DMS79 (cell line): ENCODE measurements at regions not wholly inside any gene's neighbourhood (a gene's known extent, or its start where the extent isn't known, plus 50 kb on each side); places are given as distances from the start of the nearest gene placed in this dataset.

Experiments used
- DNase-seq: peaks from one replicate; lab custom pipeline; 2025; lab: John Stamatoyannopoulos, UW

GRCh38 chr18:71505526-71505925 is 1038.6 kb downstream of the CBLN2 start:
- no peak for DNase-seq

DNA sequence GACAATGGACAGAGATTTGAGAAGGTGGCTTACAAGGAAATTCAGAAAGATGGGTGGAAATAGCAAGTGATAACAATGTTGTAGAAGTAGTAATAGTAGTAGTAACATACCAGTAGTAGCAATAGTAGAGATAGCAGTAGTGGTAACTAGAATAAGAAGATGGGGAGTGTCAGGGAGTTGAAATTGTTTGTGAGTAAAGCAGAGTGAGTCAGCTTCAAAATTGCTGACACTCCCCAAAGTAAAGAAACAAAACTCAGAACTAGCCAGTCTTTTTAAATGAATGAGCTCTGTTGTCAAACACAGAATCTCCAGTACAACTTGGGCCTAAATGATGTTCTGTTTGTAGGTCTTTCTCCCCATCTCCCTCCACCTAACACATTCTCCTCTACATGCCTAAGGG is 1040.9 kb downstream of the CBLN2 start:
- DNase-seq = no peak

- no peak for DNase-seq
Observed at GRCh38 chr18:71485611-71486010, 1058.5 kb downstream of the CBLN2 start.

GRCh38 chr18:71471963-71472725 is 1072.0 kb downstream of the CBLN2 start:
- no peak for DNase-seq

DNA sequence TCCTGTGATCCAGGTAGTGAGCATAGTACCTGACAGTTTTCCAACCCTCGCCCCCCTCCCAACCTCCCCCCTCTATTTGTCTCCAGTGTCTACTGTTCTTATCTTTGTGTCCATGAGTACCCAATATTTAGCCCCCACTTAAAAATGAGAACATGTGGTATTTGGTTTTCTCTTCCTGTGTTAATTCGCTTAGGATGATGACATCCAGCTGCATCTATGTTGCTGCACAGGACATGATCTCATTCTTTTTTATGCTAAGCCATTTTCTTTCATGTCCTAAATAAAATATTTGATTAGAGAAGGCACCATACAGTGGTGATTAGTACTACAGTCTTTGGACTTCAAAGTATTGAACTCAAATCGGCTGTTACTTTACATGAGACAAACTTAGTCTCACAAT is 1087.9 kb downstream of the CBLN2 start:
- DNase-seq = no peak

DNA sequence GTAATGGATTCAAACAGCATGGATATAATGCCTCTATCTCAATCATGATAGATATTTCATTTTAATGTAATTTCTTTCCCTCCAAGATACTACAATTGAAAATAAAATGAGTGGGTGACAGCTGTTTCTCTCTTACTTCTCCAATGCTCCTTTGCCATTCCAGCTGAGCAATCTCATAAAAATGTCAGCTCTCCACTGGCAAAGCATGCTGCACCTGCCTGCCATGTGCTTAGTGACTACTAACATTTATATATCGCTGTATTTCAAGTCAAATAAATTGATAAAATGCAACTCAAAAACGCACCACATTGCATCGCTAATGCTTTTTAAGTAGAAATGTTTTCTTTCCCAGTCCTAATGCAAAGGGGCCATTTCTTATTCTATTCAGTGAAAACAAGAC is 1093.9 kb downstream of the CBLN2 start:
- no peak for DNase-seq

DNA sequence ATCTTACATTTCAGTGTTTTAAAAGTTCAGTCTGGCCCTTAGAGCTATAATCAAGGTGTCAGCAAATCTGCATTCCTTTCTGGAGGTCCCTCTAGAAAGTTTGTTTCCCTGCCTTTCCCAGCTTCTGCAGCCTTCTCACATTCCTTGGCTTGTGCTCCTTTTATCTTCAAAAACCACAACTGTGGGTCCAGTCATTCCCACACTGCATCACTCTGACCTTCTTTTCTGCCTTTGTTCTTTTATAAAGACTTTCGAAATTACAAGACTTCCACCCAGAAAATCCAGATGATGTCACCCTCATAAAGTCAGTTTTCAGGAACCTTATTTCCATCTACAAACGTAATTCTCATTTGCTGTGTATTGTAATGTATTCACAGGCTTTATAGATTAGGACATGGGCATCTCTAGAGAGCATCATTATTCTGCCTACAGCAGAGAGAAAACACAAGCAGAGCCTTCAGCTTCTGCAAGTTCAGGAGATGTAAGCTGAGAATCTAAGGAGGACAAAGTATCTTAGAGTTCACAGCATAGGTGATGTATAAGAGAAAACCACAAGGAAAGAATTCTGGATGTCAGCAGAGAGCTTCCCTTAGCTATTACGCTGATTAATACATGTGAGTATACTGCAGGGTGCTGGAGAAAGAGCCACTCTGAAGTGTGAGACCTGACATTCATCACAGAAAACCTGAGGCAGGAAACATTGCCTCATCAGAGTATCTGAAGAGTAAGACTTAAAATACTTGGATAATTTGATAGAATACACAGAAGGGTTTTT is 1100.2 kb downstream of the CBLN2 start:
- no peak for DNase-seq

- no peak for DNase-seq
Observed at GRCh38 chr18:71442731-71443141, 1101.4 kb downstream of the CBLN2 start.

DNA sequence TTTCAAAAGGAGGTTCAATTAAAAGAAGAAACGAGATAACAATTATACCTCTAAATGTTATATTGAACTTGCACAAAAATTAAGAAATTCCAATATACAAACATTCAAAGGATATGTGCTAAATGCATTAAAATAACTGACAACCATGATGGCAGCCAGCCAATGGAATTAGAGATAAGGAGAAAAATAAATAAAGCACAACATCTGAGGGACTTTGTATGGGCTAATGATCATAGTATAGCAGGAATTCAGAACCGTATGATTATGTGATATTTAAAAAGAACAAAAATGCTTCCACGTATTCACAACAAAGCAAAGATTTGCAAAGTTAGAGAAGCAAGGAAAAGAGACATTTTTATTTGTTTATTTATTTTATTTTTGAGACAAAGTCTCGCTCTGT is 1103.0 kb downstream of the CBLN2 start:
- no peak for DNase-seq

DNA sequence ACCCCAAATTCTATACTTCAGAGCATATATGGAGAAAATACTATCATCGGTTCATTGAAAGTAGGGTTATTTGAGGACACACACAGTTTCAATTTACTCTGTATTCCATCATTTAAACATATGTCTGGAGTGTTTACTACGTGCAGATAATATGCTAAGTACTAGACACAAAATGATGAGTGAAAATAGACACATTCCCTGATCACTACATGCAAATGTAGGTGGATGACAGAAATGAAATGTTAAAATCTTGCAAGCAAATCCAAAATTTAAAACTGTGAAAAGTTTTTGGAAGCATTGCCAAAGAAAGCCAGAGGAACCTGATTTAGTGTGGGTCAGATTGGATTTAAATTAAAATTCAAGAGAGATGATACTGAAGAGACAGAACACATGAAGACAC is 1106.6 kb downstream of the CBLN2 start:
- DNase-seq = no peak

GRCh38 chr18:71433373-71433772 is 1110.8 kb downstream of the CBLN2 start:
- no peak for DNase-seq

DNA sequence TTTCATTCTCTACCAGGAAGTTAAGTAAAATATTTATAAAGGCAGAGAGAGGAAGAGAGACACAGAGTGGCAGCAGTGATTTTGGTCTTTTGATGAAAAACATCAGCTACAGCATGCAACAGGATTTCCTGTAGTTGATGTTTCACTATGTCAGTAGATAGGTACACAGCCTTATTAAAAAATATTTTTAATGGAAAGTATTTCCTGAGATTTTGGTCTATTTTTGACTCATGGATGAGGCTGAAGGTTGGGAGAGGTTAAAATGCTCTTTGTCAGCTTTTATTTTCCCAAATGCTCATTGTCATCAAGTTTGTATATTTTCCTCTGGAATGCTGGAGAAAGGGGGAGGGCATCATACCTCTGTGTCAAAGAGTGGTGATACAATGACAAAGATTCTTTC is 1112.5 kb downstream of the CBLN2 start:
- DNase-seq = no peak

GRCh38 chr18:71431171-71431570 is 1113.0 kb downstream of the CBLN2 start:
- DNase-seq = no peak

- no peak for DNase-seq
Observed at GRCh38 chr18:71426441-71426840, 1117.7 kb downstream of the CBLN2 start.

GRCh38 chr18:71405169-71405809 is 1116.4 kb downstream of the SOCS6 start:
- DNase-seq = no peak

DNA sequence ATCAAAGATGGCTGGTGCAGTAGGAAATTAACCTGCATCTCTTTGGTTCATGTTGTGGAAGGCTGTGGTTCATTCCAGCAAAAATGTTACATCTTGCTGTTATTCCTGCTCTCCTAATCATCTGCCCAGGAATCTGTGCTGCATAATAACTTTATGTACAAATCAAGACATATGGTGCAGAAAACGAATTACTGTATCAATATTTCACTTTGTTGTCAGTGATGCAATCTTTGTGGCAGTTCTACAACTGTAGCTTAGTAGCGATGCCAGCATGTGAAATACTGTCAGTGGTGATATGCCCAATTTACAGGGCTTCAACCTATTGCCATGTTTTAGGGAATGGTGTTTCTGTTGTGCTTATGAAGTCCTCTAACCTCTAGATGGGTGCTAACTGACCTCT is 1114.7 kb downstream of the SOCS6 start:
- no peak for DNase-seq

DNA sequence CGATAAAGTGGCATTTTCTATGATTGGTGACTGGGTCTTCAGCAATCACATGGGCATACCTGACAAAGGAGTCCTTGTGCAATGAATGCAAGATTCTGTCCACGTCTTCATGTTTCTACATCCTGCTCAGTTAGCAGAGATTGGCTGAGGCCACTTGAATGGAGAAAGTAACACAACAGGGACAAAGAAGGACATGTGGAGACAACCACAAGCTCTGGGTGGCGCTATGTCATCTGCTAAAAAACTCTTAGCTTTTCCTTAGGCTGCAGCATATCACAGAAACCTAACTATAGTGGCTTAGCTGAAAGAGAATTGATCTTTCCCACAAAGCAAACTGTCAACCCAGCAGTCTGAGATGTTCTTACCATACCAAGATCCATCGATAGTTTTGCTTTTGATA is 1109.7 kb downstream of the SOCS6 start:
- no peak for DNase-seq

- no peak for DNase-seq
Observed at GRCh38 chr18:71388148-71388547, 1099.3 kb downstream of the SOCS6 start.

DNA sequence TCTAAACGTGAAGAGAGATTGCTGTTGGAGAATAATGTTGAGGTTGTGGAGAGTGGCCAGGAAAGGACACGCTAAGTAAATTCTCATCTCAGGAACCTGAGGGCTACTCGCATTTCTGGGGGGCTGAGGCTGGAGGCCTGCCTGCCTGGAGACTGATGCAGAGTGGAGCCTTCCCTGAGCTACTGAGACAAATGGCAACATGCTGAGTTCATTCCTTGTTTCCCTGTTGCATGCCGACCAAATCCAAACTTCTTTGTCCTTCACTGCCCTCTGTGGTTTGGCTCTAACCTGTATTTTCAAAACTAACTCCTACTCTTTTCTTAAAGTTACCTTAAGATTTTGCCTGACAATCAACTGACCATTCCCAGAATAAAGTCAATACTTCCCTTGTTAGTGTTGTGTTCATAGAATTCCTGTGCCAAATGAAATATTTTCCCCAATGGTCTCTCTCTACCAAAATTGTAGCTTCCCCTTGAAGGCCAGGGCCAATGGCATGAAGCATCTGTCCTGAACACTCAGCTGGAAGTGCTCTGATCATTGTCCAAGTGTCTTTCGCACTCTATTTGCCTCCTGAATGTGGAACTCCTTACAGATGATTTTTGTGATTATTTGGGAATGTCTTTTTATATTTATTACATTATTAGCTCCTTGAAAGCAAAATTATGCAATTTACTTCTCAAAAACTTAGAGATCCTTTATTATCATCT is 1085.6 kb downstream of the SOCS6 start:
- no peak for DNase-seq

DNA sequence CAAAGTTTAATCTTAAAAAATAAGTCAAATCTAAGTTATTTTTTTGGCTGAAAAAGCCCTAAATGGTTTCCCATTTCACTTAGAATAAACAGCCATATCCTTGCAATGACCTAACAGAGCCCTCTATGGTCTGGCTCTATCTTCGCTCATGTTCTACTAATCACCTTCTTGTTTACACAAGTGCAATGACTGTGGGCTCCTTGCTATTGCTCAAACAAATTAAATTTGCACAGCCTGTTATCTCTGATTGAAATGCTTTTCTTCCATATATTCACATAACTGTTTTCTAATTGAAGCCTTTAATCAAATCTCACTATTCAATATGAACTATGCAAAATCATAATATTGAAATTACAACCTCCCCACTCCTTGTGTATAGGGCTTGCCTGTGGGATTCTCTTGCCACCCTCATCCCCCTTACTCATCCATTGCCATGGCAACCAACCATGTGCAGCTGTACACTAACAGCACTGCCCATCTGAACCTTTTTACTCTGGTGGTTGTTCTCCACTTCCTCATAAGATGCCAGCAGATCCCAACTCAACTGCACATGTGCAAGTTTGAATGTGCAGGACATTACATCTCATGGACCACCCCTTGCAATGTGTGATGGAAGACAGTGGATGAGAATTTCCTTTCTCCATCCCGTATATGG is 1083.2 kb downstream of the SOCS6 start:
- DNase-seq = no peak

- DNase-seq = no peak
Observed at GRCh38 chr18:71370671-71371445, 1082.0 kb downstream of the SOCS6 start.
